G401.6 (cell line): ENCODE measurements at regions not wholly inside any gene's neighbourhood (a gene's known extent, or its start where the extent isn't known, plus 50 kb on each side); places are given as distances from the start of the nearest gene placed in this dataset.

Source experiments
- FAIRE-seq: peaks from 2 replicates; lab custom pipeline; 2012; peaks lifted over from hg19 to GRCh38; lab: Jason Lieb, UNC

GRCh38 chr6:54718541-54719023 is 128.0 kb upstream of the FAM83B start:
- FAIRE-seq, result no peak

- no peak for FAIRE-seq
Observed at GRCh38 chr6:54719131-54719530, 127.4 kb upstream of the FAM83B start.

GRCh38 chr6:54719633-54720032 is 126.9 kb upstream of the FAM83B start:
- FAIRE-seq, result no peak

GRCh38 chr6:54722328-54722727 is 124.2 kb upstream of the FAM83B start:
- no peak for FAIRE-seq

- FAIRE-seq, result no peak
Observed at GRCh38 chr6:54729716-54730115, 116.9 kb upstream of the FAM83B start.

- no peak for FAIRE-seq
Observed at GRCh38 chr6:54730767-54731630, 115.6 kb upstream of the FAM83B start.

GRCh38 chr6:54737247-54737646 is 109.3 kb upstream of the FAM83B start:
- FAIRE-seq, result no peak

- no peak for FAIRE-seq
Observed at GRCh38 chr6:54747955-54748354, 98.6 kb upstream of the FAM83B start.

GRCh38 chr6:54754406-54754805 is 92.2 kb upstream of the FAM83B start:
- no peak for FAIRE-seq

- FAIRE-seq, result no peak
Observed at GRCh38 chr6:54758340-54758739, 88.2 kb upstream of the FAM83B start.

GRCh38 chr6:54768494-54768893 is 78.1 kb upstream of the FAM83B start:
- no peak for FAIRE-seq

- no peak for FAIRE-seq
Observed at GRCh38 chr6:54770328-54770727, 76.2 kb upstream of the FAM83B start.

- FAIRE-seq, result no peak
Observed at GRCh38 chr6:54771968-54772367, 74.6 kb upstream of the FAM83B start.

- no peak for FAIRE-seq
Observed at GRCh38 chr6:54772610-54773009, 74.0 kb upstream of the FAM83B start.

- no peak for FAIRE-seq
Observed at GRCh38 chr6:54775576-54775975, 71.0 kb upstream of the FAM83B start.

- FAIRE-seq, result no peak
Observed at GRCh38 chr6:54776891-54777290, 69.7 kb upstream of the FAM83B start.

GRCh38 chr6:54778731-54779130 is 67.8 kb upstream of the FAM83B start:
- FAIRE-seq, result no peak

GRCh38 chr6:54784011-54784410 is 62.6 kb upstream of the FAM83B start:
- FAIRE-seq, result no peak

- FAIRE-seq, result no peak
Observed at GRCh38 chr6:54786154-54786553, 60.4 kb upstream of the FAM83B start.

GRCh38 chr6:54787825-54788224 is 58.7 kb upstream of the FAM83B start:
- no peak for FAIRE-seq
